AG04450 (cell line): ENCODE measurements at regions not wholly inside any gene's neighbourhood (a gene's known extent, or its start where the extent isn't known, plus 50 kb on each side); places are given as distances from the start of the nearest gene placed in this dataset.

ENCODE experiments used
- CTCF ChIA-PET: fragments of 300-600, 350-600 bp; formaldehyde crosslinking; extraction: SDS; loops from one replicate; lab custom pipeline; 2022; ENCODE audit warnings: antibody characterized with exemption, inconsistent platforms; lab: Charles Lee
- POLR2A ChIA-PET: fragments of 350-600 bp; formaldehyde crosslinking; extraction: SDS; loops from one replicate; lab custom pipeline; 2021; ENCODE audit warnings: antibody characterized with exemption, inconsistent platforms; lab: Yijun Ruan, JAX
- DNase-seq: peaks from one replicate; pipeline ENCODE4 v3.0.0-alpha.2; 2011; ENCODE audit warnings: low read depth, low spot score
- H3K27ac ChIP-seq: one replicate; pipeline ENCODE4 v1.5.1; 2012; ENCODE audit warnings: low read depth, low read length, control low read depth
- H3K27me3 ChIP-seq: one replicate; pipeline ENCODE4 v1.6.0; 2012; ENCODE audit warnings: low read length; ENCODE audit not compliant: control insufficient read depth, insufficient read depth
- H3K4me3 ChIP-seq: 2 replicates; pipeline ENCODE4 v1.5.1; 2011; ENCODE audit warnings: mild to moderate bottlenecking, low read depth, low read length, control low read depth
- H3K9me3 ChIP-seq: 2 replicates; pipeline ENCODE4 v1.5.1; 2012; ENCODE audit warnings: low read length; ENCODE audit not compliant: control insufficient read depth, insufficient read depth
- TF ChIP-seq, protein P1 (sequence below): IDR thresholded peaks from 2 replicates; pipeline ENCODE4 v1.5.1; 2011; ENCODE audit warnings: low read depth, low read length, control low read depth, inconsistent platforms

DNA sequence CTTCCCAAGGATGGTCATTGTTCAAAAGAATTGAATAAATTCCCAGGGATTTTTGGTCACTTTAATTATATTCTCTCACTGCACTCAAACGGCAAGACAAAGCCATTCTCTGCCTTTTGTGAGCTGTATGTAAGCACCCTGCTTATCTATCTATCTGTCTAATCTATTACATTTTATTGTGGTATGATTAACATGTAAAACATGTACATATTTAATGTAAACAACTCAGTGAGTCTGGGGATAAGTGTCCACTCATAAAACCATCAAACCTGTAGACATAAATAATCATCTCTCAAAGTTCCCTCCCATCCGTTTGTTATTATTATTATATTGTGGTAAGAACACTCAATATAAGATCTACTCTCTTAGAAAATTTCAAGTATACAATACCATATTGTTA is 167.1 kb downstream of the CAND1 start:
- TF ChIP-seq, protein P1, sequence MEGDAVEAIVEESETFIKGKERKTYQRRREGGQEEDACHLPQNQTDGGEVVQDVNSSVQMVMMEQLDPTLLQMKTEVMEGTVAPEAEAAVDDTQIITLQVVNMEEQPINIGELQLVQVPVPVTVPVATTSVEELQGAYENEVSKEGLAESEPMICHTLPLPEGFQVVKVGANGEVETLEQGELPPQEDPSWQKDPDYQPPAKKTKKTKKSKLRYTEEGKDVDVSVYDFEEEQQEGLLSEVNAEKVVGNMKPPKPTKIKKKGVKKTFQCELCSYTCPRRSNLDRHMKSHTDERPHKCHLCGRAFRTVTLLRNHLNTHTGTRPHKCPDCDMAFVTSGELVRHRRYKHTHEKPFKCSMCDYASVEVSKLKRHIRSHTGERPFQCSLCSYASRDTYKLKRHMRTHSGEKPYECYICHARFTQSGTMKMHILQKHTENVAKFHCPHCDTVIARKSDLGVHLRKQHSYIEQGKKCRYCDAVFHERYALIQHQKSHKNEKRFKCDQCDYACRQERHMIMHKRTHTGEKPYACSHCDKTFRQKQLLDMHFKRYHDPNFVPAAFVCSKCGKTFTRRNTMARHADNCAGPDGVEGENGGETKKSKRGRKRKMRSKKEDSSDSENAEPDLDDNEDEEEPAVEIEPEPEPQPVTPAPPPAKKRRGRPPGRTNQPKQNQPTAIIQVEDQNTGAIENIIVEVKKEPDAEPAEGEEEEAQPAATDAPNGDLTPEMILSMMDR = no peak
- peak overlapping the region; percentile 62 for H3K27ac ChIP-seq
- no peak overlapping the region for H3K4me3 ChIP-seq
- no peak for DNase-seq
- no peaks in the 10 kb centered on the region for H3K27me3 ChIP-seq
- ChIA-PET CTCF (interaction anchor here (4.3 kb wide), 1 partner anchor 81 kb away, joined by 59 read pairs; no protein-coding TSS in a partner anchor), POLR2A (interaction anchor here (0.6 kb wide), 1 partner anchor 21 kb away, joined by 4 read pairs; no protein-coding TSS in a partner anchor)
- no peaks in the 10 kb centered on the region for H3K9me3 ChIP-seq

DNA sequence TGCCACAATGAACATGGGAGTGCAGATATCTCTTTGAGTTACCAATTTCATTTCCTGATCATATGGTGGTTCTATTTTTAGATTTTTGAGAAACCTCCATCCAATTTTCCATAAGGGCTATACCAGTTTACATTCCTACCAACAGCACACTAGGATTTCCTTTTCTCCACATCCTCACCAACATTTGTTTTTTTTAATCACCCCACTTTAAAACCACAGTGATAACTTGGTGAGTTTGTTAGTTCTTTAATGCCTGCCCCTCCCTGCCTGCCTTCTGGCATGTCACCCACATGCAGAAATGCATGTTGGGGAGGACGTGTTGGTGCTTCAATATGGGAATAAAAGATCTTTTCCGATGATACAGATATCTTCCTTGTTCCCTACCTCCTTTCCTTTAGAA is 167.9 kb downstream of the CAND1 start:
- TF ChIP-seq, protein P1 = no peak
- no peaks in the 10 kb centered on the region for H3K9me3 ChIP-seq
- ChIA-PET POLR2A (interaction anchor here (0.6 kb wide), 1 partner anchor 20 kb away, joined by 4 read pairs; no protein-coding TSS in a partner anchor), CTCF (interaction anchor here (4.3 kb wide), 1 partner anchor 81 kb away, joined by 59 read pairs; no protein-coding TSS in a partner anchor)
- no peaks in the 10 kb centered on the region for H3K27me3 ChIP-seq
- H3K27ac ChIP-seq = no peak overlapping the region
- no peak overlapping the region for H3K4me3 ChIP-seq
- DNase-seq = no peak

DNA sequence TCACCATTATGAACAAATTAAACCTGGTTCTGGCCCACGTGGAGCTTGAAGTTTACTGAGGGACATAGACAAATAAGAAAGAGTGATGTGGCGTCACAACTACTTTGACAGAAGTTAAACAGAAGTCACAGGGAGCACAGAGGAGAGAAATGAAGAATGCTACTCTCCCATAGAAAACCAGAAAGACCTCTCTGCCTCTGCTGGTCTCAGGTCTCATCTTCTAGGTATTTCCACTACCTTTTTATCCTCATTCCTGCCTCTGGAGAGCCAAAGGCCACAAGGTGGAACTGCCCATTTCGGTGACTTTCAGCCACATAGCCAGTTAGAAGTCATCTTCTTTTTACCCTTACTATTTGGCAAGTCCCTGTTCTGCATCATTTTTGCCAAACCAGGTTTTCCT is 170.5 kb downstream of the CAND1 start:
- TF ChIP-seq, protein P1 = no peak
- DNase-seq = no peak
- ChIA-PET POLR2A (no interaction called here), CTCF (interaction anchor here (1.1 to 7.9 kb wide), 3 partner anchors 73 to 503 kb away, joined by 3 to 141 read pairs (median 5); no protein-coding TSS in a partner anchor)
- H3K27me3 ChIP-seq = no peaks in the 10 kb centered on the region
- H3K27ac ChIP-seq = no peak overlapping the region
- H3K9me3 ChIP-seq = no peaks in the 10 kb centered on the region
- H3K4me3 ChIP-seq = no peak overlapping the region

DNA sequence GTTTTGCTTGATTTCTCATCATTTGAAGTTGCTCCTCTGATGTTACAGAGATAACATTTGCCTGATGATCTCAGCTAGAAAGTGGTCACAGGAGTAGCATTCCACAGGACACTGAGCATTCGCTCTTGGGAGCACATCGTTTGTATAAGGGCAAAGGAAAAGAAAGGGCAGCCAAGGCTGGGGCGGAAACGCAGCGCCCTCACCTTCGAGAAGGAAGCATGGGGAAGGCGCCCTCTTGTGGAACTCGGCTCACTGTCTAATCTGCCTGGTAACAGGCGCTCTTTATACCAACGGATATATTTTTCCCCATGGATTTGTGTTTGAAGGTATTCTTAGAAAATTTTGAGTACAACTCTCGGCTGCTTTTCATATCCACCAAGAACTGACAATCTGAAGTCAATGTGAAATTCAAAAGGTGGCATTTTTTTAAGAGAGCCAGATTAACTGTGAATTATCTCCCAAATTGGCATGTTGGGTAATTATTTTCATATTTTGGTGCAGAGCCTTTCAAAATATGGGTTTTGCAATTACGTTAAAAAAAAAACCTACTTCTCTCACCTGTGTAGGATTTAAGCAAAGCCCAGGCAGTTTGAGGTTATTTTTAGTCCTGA is 172.7 kb downstream of the CAND1 start:
- ChIA-PET CTCF (interaction anchor here (0.5 to 7.9 kb wide), 23 partner anchors 8 to 1766 kb away, joined by 3 to 141 read pairs (median 4); partner anchors contain the start of gene CAND1), POLR2A (no interaction called here)
- no peaks in the 10 kb centered on the region for H3K9me3 ChIP-seq
- H3K4me3 ChIP-seq = no peak overlapping the region
- no peaks in the 10 kb centered on the region for H3K27me3 ChIP-seq
- DNase-seq = peak; percentile 67
- H3K27ac ChIP-seq = no peak overlapping the region
- TF ChIP-seq, protein P1 = peak; percentile 91

DNA sequence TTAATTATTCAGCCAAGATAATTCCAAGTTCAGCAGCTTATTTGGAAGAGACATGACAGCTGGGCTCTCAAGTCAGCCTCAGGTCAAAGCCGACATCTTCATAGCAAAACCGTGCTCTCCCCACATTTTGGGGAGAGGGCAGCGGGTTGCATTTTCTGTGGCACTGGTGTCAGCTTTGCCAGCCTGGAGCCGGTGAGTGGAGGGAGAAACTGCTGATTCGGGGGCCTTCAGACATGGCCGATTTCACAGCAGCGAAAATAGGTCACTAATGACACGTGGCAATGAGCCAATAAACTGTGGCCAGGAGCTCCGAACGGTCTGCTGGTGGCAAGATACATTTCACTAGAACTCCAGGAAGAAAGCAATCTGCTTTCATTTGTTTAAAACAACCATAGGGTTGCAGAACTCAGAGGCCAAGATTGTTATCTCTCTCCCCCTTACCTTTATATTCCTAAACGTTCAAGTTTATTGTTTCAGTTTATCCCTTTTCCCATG is 173.2 kb downstream of the CAND1 start:
- CTCF ChIA-PET = interaction anchor here (0.6 to 7.9 kb wide), 7 partner anchors 9 to 809 kb away, joined by 3 to 141 read pairs (median 5); no protein-coding TSS in a partner anchor
- Histone ChIP-seq H3K9me3 (no peaks in the 10 kb centered on the region), H3K27me3 (no peaks in the 10 kb centered on the region), H3K27ac (no peak overlapping the region), H3K4me3 (no peak overlapping the region)
- DNase-seq = no peak
- POLR2A ChIA-PET = no interaction called here
- TF ChIP-seq, protein P1 = no peak
